NCI-H1930 (cell line): ENCODE measurements at regions not wholly inside any gene's neighbourhood (a gene's known extent, or its start where the extent isn't known, plus 50 kb on each side); places are given as distances from the start of the nearest gene placed in this dataset.

Source experiments
- DNase-seq, 2 experiments: peaks; one replicate each; lab custom pipeline; 2025; lab: John Stamatoyannopoulos, UW

DNA sequence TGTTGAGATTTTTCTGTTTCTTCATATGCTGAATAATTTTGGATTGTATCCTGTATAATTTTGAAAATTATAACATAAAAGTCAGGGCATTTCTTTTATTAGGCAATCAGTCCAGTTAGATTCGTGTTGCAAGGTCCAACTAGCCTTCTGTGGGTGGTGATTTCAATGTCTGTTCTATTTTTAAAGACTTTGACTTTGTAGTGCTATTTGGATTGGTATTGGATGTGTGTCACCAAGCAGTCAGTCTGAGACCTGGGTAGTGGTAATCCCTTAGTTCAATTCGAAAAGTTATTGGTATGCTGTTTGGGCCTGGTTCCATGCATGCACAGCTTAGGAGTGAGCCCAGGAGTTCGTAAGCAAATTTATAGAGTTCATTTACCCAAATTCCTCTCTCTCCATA is 82.2 kb downstream of the EPDR1 start:
- no peak for DNase-seq

DNA sequence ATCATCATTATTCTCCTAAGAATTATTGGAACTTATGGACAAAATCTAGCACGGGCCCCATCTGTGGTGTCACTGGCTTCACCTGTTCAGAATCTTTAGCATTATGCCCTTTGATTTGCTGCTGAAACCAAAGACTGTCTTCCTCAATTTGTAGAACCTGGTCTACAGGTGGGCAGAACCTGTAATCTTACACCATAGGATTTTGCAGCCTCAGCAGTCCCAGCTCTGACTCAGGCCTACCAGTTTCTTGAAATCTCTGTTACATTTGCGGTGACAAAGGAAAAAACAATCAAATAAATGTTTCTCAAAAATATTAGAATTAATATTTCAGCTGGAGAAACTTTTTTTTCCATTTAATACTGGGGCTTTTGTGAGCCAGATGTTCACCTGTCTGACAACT is 86.1 kb downstream of the EPDR1 start:
- DNase-seq = no peak

DNA sequence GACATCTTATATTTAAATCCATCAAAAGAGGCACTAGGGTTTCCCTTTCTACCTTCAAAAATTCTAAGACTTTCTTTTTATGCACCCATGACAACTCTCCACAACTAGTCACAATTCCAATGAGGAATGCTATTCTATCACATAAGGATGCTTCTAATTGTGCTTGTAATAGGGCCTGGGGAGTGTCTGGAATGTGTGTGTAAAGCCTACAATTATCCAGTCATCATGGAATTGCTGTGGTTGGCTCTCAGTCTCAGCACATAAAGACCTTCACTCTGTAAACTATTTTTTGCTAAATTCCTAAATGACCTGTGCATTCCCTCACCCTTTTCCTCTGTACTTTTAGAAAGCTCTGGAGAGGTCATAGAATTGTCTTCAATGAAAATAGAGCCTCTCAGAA is 86.7 kb downstream of the EPDR1 start:
- no peak for DNase-seq

GRCh38 chr7:38013246-38013645 is 92.8 kb downstream of the EPDR1 start:
- no peak for DNase-seq

- DNase-seq = no peak
These were observed 96.1 kb downstream of the EPDR1 start for GRCh38 chr7:38016567-38016966.

DNA sequence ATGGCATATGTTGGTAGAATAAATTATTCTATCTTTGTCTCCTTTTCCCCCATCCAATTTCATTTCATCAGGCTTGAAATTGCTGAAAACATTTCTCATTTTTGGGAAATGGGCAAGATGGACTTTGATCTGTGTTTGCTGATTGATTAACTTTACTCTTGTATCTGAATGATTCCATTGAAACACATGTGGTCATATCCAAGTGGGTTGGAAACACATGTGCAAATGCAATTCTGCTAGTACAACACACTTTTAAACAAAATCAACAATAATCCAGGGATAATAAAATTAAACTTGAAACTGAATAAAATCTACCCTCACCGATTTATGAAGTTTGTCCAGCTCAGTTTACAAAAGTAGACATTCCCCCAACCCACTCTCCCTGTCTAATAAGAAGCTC is 96.9 kb downstream of the EPDR1 start:
- no peak for DNase-seq

DNA sequence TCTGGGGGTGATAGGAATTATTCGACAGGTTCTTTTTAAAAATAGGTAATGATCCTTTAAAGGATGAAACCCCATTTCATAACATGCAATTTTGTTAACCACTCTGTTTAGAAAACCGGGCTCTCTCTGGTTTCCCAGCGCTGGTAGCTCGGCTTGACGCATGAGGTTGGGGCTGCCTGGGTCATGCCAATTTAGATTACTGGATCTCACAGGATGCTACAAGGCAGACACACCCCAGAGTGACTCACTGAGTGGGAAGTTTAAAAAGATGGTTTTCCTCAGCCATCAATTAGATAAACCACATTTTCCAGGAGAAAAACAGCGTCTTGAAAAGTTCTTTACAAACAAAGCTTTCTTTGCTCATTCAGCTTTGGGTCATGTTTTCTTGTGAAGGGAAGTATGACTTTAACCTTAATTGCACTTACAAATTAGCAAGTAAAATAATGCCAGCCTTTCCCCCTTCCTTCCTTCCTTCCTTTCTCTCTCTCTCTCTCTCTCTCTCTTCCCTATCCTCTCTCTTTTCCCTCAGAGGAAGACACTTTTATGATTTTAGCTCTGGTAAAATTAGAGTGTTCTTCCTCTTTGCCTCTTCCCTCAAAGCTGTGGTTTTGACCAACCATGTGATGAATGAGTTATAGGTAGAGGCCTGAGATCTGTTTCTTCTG is 99.8 kb downstream of the EPDR1 start:
- DNase-seq = no peak

DNA sequence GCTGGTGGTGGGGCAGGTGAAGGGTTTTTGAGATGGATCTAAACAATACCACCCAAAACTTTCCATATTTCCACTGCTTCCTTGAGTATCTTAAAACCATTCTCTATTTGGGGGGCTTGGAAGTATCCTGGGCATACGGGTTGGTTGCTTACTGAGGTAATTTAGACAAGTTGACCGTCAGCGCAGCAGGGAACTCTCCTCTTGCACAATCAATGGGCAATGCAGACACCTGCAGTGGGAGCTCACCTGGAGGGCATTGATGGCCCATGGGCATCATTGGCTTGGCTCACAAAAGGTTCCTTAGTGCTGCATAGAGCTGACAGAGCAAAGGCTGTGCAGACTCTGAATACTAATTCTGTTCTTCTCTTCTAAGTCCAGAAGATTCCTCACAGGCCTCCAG is 101.5 kb downstream of the EPDR1 start:
- DNase-seq = no peak

GRCh38 chr7:38025815-38026214 is 105.4 kb downstream of the EPDR1 start:
- no peak for DNase-seq

DNA sequence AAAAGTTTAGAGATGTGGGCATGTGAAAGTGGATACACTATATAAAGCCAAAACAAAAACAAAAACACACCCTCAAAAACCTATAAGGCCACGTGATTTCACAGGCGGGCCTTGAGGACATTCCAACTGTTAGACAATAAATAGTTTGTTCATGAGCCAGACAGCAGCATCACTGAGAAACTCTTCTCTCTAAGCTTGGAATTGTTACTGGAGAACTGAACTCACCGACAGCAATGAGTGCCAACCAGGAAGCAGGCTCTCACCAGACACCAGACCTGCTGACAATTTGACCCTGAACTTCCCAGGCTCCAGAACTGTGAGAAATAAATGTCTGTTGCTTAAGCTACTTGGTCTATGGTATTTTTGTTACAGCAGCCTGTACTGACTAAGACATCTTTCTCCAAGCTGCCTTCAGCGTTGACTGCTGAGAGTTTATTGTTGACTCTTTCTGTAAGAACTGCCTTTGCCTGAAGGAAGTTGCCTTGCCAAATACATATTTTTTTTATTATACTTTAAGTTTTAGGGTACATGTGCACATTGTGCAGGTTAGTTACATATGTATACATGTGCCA is 107.5 kb downstream of the EPDR1 start:
- DNase-seq = no peak

DNA sequence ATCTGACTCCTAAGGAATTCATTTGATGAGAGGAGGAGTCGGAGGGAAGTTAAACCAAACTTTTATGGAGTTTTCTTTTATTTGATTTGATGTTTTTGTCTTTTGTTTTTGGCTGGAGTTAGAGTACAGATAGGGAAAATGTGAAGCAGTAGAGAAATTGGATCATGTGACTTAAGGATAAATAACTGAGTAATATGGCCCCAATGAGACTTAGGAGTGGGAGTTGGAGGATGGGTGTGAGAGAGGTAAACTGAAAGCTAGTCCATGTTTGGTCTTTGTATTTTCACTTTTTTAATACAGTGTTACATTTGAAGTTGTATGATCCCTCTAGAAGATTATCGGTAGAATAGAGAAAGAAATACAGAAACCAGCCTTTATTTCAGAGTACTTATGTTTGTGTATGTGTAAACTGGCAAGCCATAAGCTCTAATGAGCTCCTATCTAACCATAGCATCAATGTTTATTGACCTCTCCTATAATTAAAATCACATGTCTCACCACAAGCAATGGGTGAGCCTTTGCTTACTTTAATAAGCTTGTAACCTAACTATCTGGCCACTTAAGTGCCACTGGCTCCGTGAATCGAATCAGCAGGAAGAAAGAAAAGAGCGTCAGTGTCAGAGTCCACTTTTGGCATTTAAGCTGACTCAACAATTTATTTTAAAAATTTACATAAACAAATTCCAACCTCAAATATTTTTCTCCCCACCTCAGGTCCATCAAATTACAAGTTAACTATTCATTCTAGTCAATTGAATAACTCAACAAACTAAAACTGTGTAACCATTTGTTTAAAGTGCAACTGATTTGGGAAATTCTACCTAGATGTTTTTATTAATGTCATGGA is 113.8 kb downstream of the EPDR1 start:
- DNase-seq = no peak

- DNase-seq = no peak
These were observed 120.4 kb downstream of the EPDR1 start for GRCh38 chr7:38040831-38041230.

DNA sequence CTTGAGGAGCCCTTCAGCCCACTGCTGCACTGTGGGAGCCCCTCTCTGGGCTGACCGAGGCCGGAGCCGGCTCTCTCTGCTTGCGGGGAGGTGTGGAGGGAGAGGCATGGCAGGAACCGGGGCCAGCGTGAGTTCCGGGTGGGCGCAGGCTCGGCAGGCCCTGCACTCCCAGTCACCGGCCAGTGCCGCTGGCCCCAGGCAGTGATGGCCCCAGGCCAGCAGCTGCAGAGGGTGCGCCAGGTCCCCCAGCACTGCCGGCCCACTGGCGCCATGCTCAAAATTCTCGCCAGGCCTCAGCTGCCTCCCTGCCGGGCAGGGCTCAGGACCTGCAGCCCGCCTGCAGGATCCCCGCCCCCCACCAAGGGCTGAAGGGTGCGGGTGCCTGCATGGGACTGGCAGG is 128.4 kb upstream of the STARD3NL start:
- no peak for DNase-seq

GRCh38 chr7:38051311-38051710 is 126.7 kb upstream of the STARD3NL start:
- DNase-seq = no peak

GRCh38 chr7:38051786-38052185 is 126.3 kb upstream of the STARD3NL start:
- no peak for DNase-seq

DNA sequence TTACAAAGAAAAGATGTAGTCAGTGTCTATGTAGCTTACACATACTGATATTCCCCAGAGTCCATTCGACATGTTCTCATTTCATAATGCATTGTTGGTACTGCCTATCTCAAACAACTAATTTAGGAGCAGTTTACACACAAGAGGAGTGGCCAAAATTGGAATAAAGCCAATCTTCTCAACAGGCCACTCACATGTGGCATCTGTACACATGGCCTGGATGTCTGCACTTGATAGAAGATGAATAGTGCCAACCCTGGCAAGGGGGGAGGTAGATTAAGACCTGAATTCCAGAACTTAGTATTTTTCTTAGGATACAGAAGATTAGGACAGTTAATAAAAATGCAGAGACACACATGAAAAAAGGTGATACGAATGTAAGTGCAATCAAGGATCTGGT is 125.3 kb upstream of the STARD3NL start:
- DNase-seq = no peak

GRCh38 chr7:38054199-38054598 is 123.8 kb upstream of the STARD3NL start:
- no peak for DNase-seq

- DNase-seq = no peak
These were observed 120.2 kb upstream of the STARD3NL start for GRCh38 chr7:38057829-38058228.

DNA sequence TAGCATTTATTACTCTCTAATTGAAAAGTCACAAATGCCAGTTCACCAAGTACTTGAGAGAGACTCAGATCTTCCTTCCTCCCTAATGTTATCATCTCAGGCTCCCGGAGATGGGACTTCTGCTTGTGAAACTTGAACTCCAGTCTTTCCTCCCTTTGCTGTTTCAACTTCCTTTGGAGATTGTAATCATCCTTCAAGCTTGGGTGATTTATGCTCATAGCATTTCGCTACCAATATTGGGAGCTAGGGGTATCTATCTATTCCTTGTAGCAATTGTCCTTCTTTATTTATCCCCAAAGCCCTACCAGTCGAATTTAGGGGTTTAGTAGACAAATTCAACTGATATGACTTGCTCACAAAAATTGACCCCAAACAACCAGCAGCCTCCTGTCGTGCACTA is 117.9 kb upstream of the STARD3NL start:
- no peak for DNase-seq

DNA sequence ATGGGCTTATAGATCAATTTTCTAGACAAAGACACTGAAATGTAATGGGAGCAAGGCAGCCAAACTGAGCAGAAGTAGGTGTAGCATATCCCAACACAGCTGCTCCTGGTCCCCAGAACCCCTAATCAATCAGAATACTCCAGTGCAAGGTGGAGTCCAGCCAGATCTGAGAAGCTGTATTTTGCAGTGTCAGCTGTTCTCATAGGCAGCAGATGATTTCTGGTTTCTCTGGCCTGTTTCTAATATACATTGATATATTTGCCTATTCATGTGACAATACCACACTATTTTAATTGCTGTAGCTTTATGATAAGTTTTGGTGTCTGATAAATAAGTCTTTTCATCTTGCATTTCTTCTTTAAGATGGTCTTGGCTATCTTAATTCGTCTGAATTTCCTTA is 117.4 kb upstream of the STARD3NL start:
- DNase-seq = no peak

GRCh38 chr7:38066391-38066790 is 111.7 kb upstream of the STARD3NL start:
- no peak for DNase-seq

- DNase-seq = no peak
These were observed 109.6 kb upstream of the STARD3NL start for GRCh38 chr7:38068461-38068860.

DNA sequence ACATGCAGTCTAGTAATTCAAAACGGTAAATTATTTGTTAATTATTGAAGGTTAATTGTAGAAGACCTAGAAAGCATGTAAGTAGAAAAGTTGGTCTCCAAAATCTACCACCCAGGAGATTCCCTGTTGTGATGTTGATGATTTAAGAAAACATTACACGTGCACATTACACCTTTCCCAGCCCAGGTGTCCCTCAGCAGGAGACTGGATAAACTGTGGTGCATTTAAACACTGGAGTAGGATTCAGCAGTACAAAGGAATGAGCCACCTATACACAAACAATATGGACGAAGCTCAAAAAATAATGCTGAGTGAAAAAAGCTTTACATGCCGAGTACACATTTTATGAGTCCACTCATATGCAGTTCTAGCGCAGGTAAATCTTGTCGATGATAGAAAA is 109.0 kb upstream of the STARD3NL start:
- no peak for DNase-seq
